Stimulated activated CD4-positive, alpha-beta T cell treated with anti-CD3 and anti-CD28 coated beads, Interleukin-2, amount 100 ng/mL, for 24 hours (primary cell): ENCODE measurements at regions not wholly inside any gene's neighbourhood (a gene's known extent, or its start where the extent isn't known, plus 50 kb on each side); places are given as distances from the start of the nearest gene placed in this dataset.

ENCODE experiments used
- DNase-seq, 2 donors: peaks; one replicate each; pipeline ENCODE4 v3.0.0-alpha.2; 2020

- DNase-seq = no peak
These were observed 112.0 kb downstream of the TMCO5A start for GRCh38 chr15:38046257-38047051.

DNA sequence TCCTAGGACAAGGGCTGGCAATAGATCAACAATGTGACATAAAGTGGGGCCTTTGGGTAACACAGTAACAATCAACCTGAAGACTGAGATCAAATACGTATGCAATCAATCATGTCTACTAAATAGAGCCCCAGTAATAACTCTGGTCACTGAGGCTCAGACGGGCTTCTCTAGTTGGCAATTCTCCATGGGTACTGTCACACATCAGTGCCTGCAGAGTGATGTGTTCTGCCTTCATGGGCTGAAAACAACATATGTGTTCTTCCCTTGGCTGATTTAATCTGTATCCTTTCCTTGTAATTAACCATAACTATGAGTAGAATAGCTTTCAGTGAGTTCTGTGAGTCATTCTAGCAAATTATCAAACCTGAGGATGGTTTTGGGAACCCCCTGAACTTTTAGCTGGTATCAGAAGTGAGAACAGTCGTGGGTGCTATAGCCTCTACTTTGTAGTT, 113.6 kb downstream of the TMCO5A start:
- DNase-seq = no peak

DNA sequence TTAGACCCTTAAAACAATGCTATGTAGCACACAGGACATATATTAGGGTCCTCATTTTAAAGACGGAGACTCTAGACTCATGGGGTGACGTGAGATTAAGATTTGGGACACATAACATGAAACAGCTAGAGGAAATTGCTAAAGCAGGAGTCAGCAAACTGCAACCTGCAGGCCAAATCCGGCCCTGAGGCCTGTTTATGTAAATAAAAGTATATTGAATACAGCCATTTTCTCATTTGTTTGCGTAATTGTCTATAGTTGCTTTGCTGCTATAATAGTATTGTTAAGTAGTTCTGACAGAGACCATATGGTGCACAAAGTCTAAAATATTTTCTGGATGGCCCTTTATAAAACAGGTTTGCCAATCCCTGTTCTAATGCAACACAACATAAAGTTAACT, 115.5 kb downstream of the TMCO5A start:
- no peak for DNase-seq

GRCh38 chr15:38050529-38051448, 116.3 kb downstream of the TMCO5A start:
- no peak for DNase-seq

- no peak for DNase-seq
These were observed 118.8 kb downstream of the TMCO5A start for GRCh38 chr15:38053205-38053604.

DNA sequence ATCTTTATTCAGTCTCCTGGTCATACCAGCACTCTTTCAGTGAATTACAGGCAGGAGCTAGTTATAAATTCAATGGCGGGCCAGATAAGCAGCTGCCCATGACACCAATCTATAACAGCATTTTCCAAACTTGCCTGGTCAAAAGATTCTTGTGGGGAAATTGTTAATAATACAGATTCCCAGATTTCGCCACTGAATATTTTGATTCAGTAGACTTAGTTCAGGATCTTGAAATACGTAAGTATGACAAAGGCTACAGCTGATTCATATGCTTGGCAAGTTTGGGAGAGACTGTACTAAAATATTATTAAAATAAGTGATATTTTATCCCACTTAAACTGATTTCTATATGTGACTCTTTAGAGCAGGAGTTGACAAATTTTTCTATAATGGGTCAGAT, 119.3 kb downstream of the TMCO5A start:
- DNase-seq = no peak

DNA sequence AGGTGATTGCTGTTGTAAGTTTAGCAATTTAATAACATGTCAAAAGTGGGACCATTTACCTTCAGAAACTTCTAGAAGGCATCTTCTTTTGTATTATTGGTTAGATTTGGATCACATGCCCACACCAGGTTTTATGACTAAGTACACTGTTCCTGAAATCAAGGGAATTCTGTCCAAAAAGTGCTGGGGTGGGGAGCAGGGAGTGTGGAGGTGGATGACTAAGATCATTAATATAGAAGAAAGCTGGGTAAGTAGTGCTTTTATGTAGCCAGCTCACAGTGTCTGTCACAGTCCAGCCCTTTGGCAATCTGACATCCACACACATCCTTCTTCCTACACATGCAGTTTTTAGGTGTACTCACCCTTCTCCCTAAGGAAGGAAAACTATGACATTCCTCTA, 120.0 kb downstream of the TMCO5A start:
- DNase-seq = no peak

GRCh38 chr15:38058596-38059075, 124.2 kb downstream of the TMCO5A start:
- no peak for DNase-seq

- DNase-seq = no peak
These were observed 125.2 kb downstream of the TMCO5A start for GRCh38 chr15:38059665-38060064.

DNA sequence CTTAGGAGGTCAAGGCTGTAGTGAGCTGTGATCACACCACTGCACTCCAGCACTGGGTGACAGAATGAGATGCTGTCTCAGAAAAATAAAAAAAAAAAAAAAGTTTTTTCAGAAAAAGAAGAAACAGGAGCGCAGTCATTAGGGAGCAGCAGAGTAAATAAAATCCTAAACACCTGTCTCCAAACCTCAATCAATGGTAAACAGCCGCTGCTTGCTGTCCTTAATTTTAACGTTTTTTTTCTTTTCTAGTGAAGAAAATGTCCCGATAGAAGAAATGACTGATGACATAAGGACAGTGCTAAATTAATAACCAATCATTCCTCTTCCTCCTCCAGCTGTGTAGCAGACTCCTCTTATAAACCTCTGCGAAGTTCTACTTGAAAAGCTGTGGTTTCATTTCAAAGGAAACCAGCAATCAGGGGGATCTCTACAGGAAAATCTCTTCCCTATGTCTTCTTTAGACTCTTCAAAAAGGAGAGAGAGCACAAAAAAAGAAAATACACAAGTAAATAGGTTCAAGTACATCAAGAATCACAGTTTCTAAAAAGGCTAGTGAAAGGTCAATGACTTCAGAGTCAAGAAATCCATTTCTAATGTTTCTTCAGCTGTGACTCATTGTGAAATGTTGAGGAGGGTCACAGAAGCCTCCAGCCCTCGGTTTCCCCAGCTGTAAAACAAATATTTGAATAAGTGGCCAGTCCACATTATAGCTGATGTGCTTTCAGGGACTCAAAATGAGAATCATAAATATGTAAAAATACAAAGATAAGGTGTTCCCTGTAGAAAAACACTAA, 127.6 kb downstream of the TMCO5A start:
- DNase-seq = no peak

GRCh38 chr15:38062696-38063095, 128.3 kb downstream of the TMCO5A start:
- DNase-seq = no peak

DNA sequence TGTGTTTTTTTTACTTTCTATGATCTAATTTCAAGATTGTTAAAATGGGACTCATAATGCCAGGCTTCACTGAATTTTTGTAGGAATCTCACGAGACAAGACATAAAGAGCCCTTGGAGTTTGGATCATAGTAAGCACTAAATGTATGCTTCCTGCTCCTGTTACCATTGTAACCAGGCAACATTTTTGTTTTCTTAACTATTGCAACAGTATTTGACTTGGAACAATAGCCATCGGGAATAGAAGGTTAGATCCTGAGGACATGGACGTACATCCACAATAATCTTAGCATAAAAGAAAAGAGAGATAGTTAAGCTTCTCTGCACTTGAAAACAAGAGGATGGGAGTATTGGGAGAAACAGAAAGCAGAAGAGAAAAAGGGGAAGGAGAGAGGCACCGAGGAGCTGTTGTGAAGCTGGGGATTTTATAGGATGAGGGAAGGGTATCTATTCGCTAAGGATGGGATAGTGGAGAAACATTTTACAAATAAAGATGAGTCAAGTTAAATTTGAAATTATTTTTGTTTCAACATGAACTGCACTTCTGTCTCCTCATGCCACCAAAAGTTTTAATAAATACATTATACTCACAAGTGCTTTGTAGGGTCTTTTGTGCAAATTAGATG, 131.4 kb downstream of the TMCO5A start:
- no peak for DNase-seq

DNA sequence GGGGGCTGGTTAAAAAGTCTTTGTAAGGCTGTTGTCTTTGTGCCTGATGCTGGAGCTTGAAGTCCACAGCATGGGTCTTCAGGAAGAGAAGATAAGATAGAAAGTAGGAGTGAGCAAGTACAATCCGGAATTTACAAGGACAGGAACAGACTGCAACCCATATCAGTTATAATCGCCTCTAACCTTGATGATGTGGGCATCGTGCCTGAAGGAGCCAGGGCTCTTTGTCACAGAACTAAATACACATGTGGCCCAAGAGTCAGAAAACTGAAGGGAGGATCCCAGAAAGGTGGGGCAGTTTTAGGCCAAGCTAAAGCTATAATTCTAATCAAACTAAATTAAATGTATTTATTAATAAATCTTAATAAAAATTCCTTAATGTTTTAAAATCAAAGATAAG, 132.2 kb downstream of the TMCO5A start:
- DNase-seq = no peak

DNA sequence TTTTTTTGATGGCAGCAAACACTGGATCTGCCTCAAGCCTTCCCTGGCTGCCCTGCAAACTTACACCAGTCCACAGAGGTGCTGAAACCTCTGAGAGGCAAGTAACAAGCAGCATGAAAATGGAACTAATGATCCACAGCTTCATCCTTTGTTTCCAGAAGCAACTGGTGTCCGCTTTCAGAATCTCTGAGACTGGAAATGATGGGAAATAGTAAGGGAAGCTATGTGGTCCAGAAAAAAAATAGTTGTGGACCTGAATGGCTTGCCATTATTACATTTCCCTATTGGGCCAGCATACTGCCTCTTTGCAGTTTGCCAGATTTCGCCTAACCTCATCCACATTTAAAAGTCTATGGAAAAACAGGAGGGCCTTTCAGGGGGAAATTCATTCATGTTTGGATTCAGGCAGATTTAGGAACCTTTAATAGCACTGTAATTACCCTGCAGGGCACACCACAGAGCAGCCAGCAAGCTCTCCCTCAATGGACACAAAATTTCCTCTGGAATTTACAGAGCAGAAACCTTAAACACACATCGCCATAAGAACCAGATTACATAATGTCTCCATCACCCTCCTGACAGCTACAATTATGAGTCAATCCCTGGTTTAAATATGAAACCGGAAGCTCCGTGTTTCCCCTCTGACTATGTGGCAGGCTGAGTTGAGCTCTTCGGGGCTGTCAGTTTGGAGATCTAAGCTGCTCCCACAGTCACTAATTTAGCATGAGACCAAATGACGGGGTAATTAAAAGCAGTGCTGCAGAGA, 134.4 kb downstream of the TMCO5A start:
- peak; percentile 16 to 21 for DNase-seq

DNA sequence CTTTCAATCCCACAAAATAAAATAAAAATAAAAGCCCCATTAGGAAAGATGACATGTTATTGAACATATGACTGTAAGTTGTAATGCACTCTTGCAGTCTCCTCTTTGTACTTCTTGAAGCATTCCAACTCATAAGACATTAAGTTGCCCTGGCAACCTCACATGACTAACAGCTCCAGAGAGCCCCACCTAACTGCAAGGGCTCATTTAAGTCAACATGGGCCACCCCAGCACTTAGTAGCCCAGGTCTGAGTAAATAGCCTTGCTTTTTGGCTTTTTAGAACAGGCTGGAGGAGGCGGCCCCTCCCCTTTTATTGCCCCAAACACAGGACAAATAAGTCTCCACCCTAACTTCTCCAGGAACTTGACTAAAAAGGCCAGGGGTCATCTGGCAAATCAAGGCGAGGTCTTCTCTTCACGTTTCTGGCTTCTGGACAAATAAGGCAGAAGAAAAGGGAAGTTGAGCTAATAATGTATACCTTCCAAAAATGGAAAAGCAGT, 135.1 kb downstream of the TMCO5A start:
- DNase-seq = no peak

DNA sequence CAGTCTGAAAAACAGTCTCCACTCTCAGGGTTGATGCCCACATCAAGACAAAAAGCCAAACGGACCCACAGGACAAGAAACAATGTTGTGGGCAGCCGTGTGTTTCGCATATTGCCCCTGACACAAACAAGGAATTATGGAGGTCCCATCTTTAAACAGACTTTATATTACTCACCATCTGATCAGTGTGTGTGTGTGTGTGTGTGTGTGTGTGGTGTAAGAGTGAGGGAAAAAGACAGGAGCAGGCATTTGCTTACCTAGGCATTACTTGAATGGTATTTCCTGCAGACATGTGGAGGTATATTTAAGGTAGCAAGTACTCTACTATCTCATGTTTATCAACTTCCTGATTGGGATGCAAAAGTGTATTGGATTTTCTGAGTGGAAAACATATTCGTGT, 136.3 kb downstream of the TMCO5A start:
- no peak for DNase-seq

DNA sequence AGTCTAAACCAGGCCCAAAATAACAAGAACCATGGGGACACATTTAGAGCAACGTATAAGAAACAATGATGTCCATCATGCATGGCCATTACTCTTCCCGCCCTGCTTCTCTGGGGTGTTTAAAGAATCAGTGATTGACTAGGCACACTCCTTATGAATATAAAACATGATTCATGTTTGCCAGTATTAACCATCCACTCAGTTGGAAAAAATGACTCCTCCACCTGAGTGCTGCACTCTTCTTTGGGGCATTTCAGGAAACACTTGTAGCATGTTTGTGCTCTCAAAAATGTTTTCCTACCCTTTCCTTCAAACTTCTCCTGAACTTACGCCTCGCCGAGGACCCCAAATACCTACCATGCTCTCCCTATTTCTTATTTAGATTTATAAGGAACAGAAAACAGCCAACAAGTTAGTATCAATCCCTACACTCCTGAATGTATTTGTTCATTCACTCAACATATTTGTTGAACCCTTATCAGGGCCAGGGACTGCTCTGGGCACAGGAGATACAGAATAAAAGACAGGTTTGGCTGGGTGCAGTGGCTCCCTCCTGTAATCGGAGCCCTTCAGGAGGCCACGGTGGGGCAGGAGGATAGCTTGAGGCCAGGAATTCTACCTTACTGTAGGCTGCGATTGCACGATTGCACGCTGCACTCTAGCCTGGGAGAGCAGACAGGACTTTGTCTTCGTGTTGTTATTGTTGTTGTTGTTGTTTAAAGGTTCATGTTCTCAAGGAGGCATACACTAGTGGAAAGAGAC, 137.0 kb downstream of the TMCO5A start:
- no peak for DNase-seq

- no peak for DNase-seq
These were observed 137.5 kb downstream of the TMCO5A start for GRCh38 chr15:38072007-38072347.

- DNase-seq = peak in 1 of 2 donors; percentile 19
These were observed 138.1 kb downstream of the TMCO5A start for GRCh38 chr15:38072348-38073177.
